ENCODE measurements at regions not wholly inside any gene's neighbourhood (a gene's known extent, or its start where the extent isn't known, plus 50 kb on each side); places are given as distances from the start of the nearest gene placed in this dataset.

DNA sequence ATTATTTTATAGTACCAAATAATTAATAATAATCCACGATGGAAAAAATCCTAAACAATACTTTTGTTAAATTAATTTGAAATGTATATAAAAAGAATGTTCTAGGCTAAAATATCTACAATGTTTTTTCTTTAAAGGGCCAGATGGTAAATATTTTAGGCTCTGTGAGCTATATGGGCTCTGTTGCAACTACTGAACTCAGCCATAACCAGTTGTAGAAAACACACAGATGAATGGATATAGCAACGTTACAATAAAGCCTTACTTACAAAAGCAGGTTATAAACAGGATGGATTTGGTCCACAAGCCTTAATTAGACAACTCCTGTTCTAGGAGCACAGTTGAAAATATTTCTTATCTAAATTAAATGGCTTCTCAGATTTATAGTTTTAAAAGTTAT, 245.2 kb downstream of the KCNC2 start:
- Histone ChIP-seq H2BK5ac (ENCODE audit: low read depth, low read length, poor library complexity, severe bottlenecking) (no peak overlapping the region), H2AK5ac (ENCODE audit: low read length, severe bottlenecking) (no peak overlapping the region), H2BK120ac (ENCODE audit: low read depth, low read length) (no peak overlapping the region), H3K79me1 (replicated peaks; ENCODE audit: low read length, poor library complexity, severe bottlenecking) (no peaks in the 10 kb centered on the region), H3K36me3 (ENCODE audit: control insufficient read depth in 1 of 2, insufficient read depth in 2 of 2, low read depth in 1 of 2, low read length in 2 of 2) (no peaks in the 10 kb centered on the region), H3K4me3 (ENCODE audit: insufficient read depth in 1 of 2, low read depth in 1 of 2, low read length in 2 of 2) (no peak overlapping the region), H2BK15ac (ENCODE audit: low read depth, poor library complexity, severe bottlenecking) (no peak overlapping the region), H3K9ac (ENCODE audit: low read length) (no peak overlapping the region), H2BK12ac (ENCODE audit: low read length in 2 of 2) (no peak overlapping the region), H3K27ac (ENCODE audit: low read length, poor library complexity, severe bottlenecking) (no peak overlapping the region), H2AFZ (ENCODE audit: low read depth, low read length) (no peak overlapping the region), H3K4me1 (ENCODE audit: control insufficient read depth, insufficient read depth, low read depth, low read length) (no peaks in the 10 kb centered on the region), H3K4ac (ENCODE audit: low read depth in 1 of 2, low read length in 2 of 2) (no peak overlapping the region), H3K27me3 (ENCODE audit: control insufficient read depth in 1 of 2, insufficient read depth in 1 of 2, low read length in 2 of 2) (no peaks in the 10 kb centered on the region), H3K14ac (ENCODE audit: low read length in 2 of 2) (no peak overlapping the region), H3K18ac (ENCODE audit: low read depth in 1 of 2, low read length in 2 of 2) (no peak overlapping the region), H3K4me2 (ENCODE audit: low read length, poor library complexity, severe bottlenecking) (no peak overlapping the region), H3K9me3 (ENCODE audit: control insufficient read depth, low read length) (peaks cover 4% of the 10 kb centered on the region), H4K8ac (ENCODE audit: low read length) (no peak overlapping the region), H4K91ac (ENCODE audit: low read length) (no peak overlapping the region), H3K23ac (ENCODE audit: low read length in 2 of 2) (no peak overlapping the region)
- no peak for DNase-seq
- WGBS, result no CpG with 5 or more reads among the region's 2 CpGs

DNA sequence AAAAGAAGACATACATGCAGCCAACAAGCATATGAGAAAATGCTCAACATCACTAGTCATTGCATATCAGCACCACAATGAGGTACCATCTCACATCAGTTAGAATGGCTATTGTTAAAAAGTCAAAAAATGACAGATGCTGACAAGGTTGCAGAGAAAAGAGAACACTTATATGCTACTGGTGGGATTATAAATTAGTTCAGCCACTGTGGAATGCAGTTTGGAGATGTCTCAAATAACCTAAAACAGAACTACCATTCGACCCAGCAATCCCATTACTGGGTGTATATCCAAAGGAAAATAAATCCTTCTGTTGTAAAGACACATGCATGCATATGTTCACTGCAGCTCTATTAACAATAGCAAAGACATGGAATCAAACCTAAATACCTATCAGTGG, 238.4 kb downstream of the KCNC2 start:
- H3K14ac ChIP-seq (ENCODE audit: low read length in 2 of 2), result no peak overlapping the region
- no peak overlapping the region for H3K9ac ChIP-seq (ENCODE audit: low read length)
- no peak overlapping the region for H3K18ac ChIP-seq (ENCODE audit: low read depth in 1 of 2, low read length in 2 of 2)
- H4K91ac ChIP-seq (ENCODE audit: low read length), result no peak overlapping the region
- H2AK5ac ChIP-seq (ENCODE audit: low read length, severe bottlenecking), result no peak overlapping the region
- no peak overlapping the region for H4K8ac ChIP-seq (ENCODE audit: low read length)
- H2BK12ac ChIP-seq (ENCODE audit: low read length in 2 of 2), result no peak overlapping the region
- H3K4me3 ChIP-seq (ENCODE audit: insufficient read depth in 1 of 2, low read depth in 1 of 2, low read length in 2 of 2), result no peak overlapping the region
- H3K79me1 ChIP-seq (replicated peaks; ENCODE audit: low read length, poor library complexity, severe bottlenecking), result no peaks in the 10 kb centered on the region
- no peaks in the 10 kb centered on the region for H3K4me1 ChIP-seq (ENCODE audit: control insufficient read depth, insufficient read depth, low read depth, low read length)
- no peak overlapping the region for H2BK5ac ChIP-seq (ENCODE audit: low read depth, low read length, poor library complexity, severe bottlenecking)
- no peak overlapping the region for H2AFZ ChIP-seq (ENCODE audit: low read depth, low read length)
- H3K27ac ChIP-seq (ENCODE audit: low read length, poor library complexity, severe bottlenecking), result no peak overlapping the region
- H3K4me2 ChIP-seq (ENCODE audit: low read length, poor library complexity, severe bottlenecking), result no peak overlapping the region
- H3K4ac ChIP-seq (ENCODE audit: low read depth in 1 of 2, low read length in 2 of 2), result no peak overlapping the region
- H3K27me3 ChIP-seq (ENCODE audit: control insufficient read depth in 1 of 2, insufficient read depth in 1 of 2, low read length in 2 of 2), result no peaks in the 10 kb centered on the region
- no peak overlapping the region for H3K23ac ChIP-seq (ENCODE audit: low read length in 2 of 2)
- no peak for DNase-seq
- WGBS, result 60% methylated on average over 1 of the region's 1 CpG
- peaks cover 10% of the 10 kb centered on the region for H3K9me3 ChIP-seq (ENCODE audit: control insufficient read depth, low read length)
- H2BK15ac ChIP-seq (ENCODE audit: low read depth, poor library complexity, severe bottlenecking), result no peak overlapping the region
- no peaks in the 10 kb centered on the region for H3K36me3 ChIP-seq (ENCODE audit: control insufficient read depth in 1 of 2, insufficient read depth in 2 of 2, low read depth in 1 of 2, low read length in 2 of 2)
- no peak overlapping the region for H2BK120ac ChIP-seq (ENCODE audit: low read depth, low read length)

DNA sequence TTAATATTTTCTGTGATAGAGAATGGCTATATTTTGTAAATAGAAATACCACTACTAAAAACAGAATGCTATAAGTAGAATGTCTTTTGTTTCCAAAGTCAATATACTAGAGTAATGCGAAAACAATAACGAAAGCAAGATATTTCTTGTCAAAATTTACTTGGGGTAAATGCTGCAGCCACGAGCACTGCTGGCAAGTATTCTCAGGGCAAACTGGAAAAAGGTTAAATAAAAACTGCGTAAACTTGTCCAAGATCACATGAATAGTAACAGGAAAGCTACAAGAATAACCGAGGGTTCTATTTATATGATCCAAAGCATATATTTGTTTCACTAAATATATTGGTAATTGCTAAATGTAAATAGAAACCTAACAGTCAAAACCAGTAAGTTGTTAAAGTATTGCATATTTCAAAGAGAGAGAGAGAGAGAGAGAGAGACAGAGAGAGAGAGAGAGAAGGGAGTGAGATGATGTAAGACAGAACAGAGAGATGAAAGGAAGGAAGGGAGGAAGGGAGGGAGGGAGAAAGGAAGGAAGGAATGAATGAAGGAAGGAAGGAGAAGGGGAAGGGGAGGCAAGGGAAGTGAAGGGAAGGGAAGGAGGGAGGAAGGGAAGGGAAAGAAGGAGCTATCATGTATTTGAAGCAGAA, 231.7 kb downstream of the KCNC2 start:
- H3K36me3 ChIP-seq (ENCODE audit: control insufficient read depth in 1 of 2, insufficient read depth in 2 of 2, low read depth in 1 of 2, low read length in 2 of 2), result no peaks in the 10 kb centered on the region
- H2BK120ac ChIP-seq (ENCODE audit: low read depth, low read length), result no peak overlapping the region
- H3K4me3 ChIP-seq (ENCODE audit: insufficient read depth in 1 of 2, low read depth in 1 of 2, low read length in 2 of 2), result no peak overlapping the region
- no peak overlapping the region for H2AFZ ChIP-seq (ENCODE audit: low read depth, low read length)
- no peak overlapping the region for H3K18ac ChIP-seq (ENCODE audit: low read depth in 1 of 2, low read length in 2 of 2)
- no peak overlapping the region for H4K91ac ChIP-seq (ENCODE audit: low read length)
- no peak overlapping the region for H3K9ac ChIP-seq (ENCODE audit: low read length)
- no peak overlapping the region for H2BK12ac ChIP-seq (ENCODE audit: low read length in 2 of 2)
- H3K27me3 ChIP-seq (ENCODE audit: control insufficient read depth in 1 of 2, insufficient read depth in 1 of 2, low read length in 2 of 2), result no peaks in the 10 kb centered on the region
- H3K4me2 ChIP-seq (ENCODE audit: low read length, poor library complexity, severe bottlenecking), result no peak overlapping the region
- H2BK15ac ChIP-seq (ENCODE audit: low read depth, poor library complexity, severe bottlenecking), result no peak overlapping the region
- H2BK5ac ChIP-seq (ENCODE audit: low read depth, low read length, poor library complexity, severe bottlenecking), result no peak overlapping the region
- H3K14ac ChIP-seq (ENCODE audit: low read length in 2 of 2), result no peak overlapping the region
- DNase-seq, result no peak
- 78% methylated on average over 4 of the region's 5 CpGs for WGBS
- H3K4me1 ChIP-seq (ENCODE audit: control insufficient read depth, insufficient read depth, low read depth, low read length), result no peaks in the 10 kb centered on the region
- H3K27ac ChIP-seq (ENCODE audit: low read length, poor library complexity, severe bottlenecking), result no peak overlapping the region
- no peak overlapping the region for H3K23ac ChIP-seq (ENCODE audit: low read length in 2 of 2)
- H3K79me1 ChIP-seq (replicated peaks; ENCODE audit: low read length, poor library complexity, severe bottlenecking), result no peaks in the 10 kb centered on the region
- H4K8ac ChIP-seq (ENCODE audit: low read length), result no peak overlapping the region
- H2AK5ac ChIP-seq (ENCODE audit: low read length, severe bottlenecking), result no peak overlapping the region
- no peak overlapping the region for H3K4ac ChIP-seq (ENCODE audit: low read depth in 1 of 2, low read length in 2 of 2)
- H3K9me3 ChIP-seq (ENCODE audit: control insufficient read depth, low read length), result no peaks in the 10 kb centered on the region

DNA sequence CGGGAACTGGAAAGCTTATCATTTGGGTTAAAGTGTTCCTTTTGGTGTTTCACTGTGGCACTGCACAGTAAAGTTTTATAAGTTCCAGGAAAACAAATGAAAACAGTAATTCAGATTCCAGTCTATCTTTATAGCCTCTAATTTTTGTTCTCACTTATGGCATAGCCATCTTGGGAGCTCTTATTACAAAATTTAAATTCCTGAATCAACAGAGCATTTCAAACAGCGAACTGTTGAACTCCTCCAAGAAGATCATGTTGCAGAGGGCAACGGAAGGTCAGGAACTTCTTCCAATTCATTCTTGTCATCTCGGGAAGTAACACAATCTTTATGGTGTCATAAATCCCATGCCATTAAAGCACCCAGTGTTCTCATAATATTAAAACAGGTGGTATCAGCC, 229.1 kb downstream of the KCNC2 start:
- H2BK12ac ChIP-seq (ENCODE audit: low read length in 2 of 2), result no peak overlapping the region
- 38% methylated on average over 3 of the region's 4 CpGs for WGBS
- no peak overlapping the region for H3K4me2 ChIP-seq (ENCODE audit: low read length, poor library complexity, severe bottlenecking)
- no peak overlapping the region for H3K23ac ChIP-seq (ENCODE audit: low read length in 2 of 2)
- no peak overlapping the region for H3K27ac ChIP-seq (ENCODE audit: low read length, poor library complexity, severe bottlenecking)
- no peaks in the 10 kb centered on the region for H3K9me3 ChIP-seq (ENCODE audit: control insufficient read depth, low read length)
- no peak overlapping the region for H4K8ac ChIP-seq (ENCODE audit: low read length)
- no peaks in the 10 kb centered on the region for H3K36me3 ChIP-seq (ENCODE audit: control insufficient read depth in 1 of 2, insufficient read depth in 2 of 2, low read depth in 1 of 2, low read length in 2 of 2)
- no peaks in the 10 kb centered on the region for H3K4me1 ChIP-seq (ENCODE audit: control insufficient read depth, insufficient read depth, low read depth, low read length)
- H3K4me3 ChIP-seq (ENCODE audit: insufficient read depth in 1 of 2, low read depth in 1 of 2, low read length in 2 of 2), result no peak overlapping the region
- H2BK5ac ChIP-seq (ENCODE audit: low read depth, low read length, poor library complexity, severe bottlenecking), result no peak overlapping the region
- H3K4ac ChIP-seq (ENCODE audit: low read depth in 1 of 2, low read length in 2 of 2), result no peak overlapping the region
- DNase-seq, result no peak
- H3K9ac ChIP-seq (ENCODE audit: low read length), result no peak overlapping the region
- H2AFZ ChIP-seq (ENCODE audit: low read depth, low read length), result no peak overlapping the region
- no peak overlapping the region for H2AK5ac ChIP-seq (ENCODE audit: low read length, severe bottlenecking)
- H4K91ac ChIP-seq (ENCODE audit: low read length), result no peak overlapping the region
- H3K14ac ChIP-seq (ENCODE audit: low read length in 2 of 2), result no peak overlapping the region
- no peak overlapping the region for H2BK120ac ChIP-seq (ENCODE audit: low read depth, low read length)
- no peak overlapping the region for H3K18ac ChIP-seq (ENCODE audit: low read depth in 1 of 2, low read length in 2 of 2)
- no peak overlapping the region for H2BK15ac ChIP-seq (ENCODE audit: low read depth, poor library complexity, severe bottlenecking)
- no peaks in the 10 kb centered on the region for H3K79me1 ChIP-seq (replicated peaks; ENCODE audit: low read length, poor library complexity, severe bottlenecking)
- no peaks in the 10 kb centered on the region for H3K27me3 ChIP-seq (ENCODE audit: control insufficient read depth in 1 of 2, insufficient read depth in 1 of 2, low read length in 2 of 2)
